Lung (tissue), 11 donors: ENCODE measurements at regions not wholly inside any gene's neighbourhood (a gene's known extent, or its start where the extent isn't known, plus 50 kb on each side); places are given as distances from the start of the nearest gene placed in this dataset.

Source experiments
- ATAC-seq: fragments of 200-7000 bp; cut with Tn5 transposase; one replicate; pipeline ENCODE4 v1.9.1; 2020; ENCODE audit warnings: moderate number of reproducible peaks; ENCODE audit not compliant: insufficient read depth, low FRiP score
- DNase-seq, 3 donors: peaks; one replicate each; pipeline ENCODE4 v3.0.0-alpha.2; 2013 to 2017
- H3K27ac ChIP-seq, 2 donors: one replicate each; pipeline ENCODE4 v1.5.1; 2013; ENCODE audit warnings: mild to moderate bottlenecking in 2 of 2, moderate library complexity in 2 of 2, control low read depth in 1 of 2, inconsistent platforms in 1 of 2, low read depth in 1 of 2, low read length in 1 of 2
- H3K27me3 ChIP-seq, 3 donors: one replicate each; pipeline ENCODE4 v1.5.1; 2013; ENCODE audit warnings: low read length in 2 of 3; ENCODE audit not compliant: control insufficient read depth in 3 of 3, insufficient read depth in 3 of 3
- H3K36me3 ChIP-seq, 4 donors: one replicate each; pipeline ENCODE4 v1.5.1; 2013; ENCODE audit warnings: low read length in 4 of 4, mild to moderate bottlenecking in 1 of 4, moderate library complexity in 1 of 4; ENCODE audit not compliant: control insufficient read depth in 4 of 4, insufficient read depth in 4 of 4
- H3K4me1 ChIP-seq, 5 donors: one replicate each; pipeline ENCODE4 v1.5.1; 2013; ENCODE audit warnings: low read length in 5 of 5, mild to moderate bottlenecking in 2 of 5, moderate library complexity in 1 of 5; ENCODE audit not compliant: control insufficient read depth in 5 of 5, insufficient read depth in 5 of 5
- H3K4me3 ChIP-seq: one replicate; pipeline ENCODE4 v1.5.1; 2013; ENCODE audit warnings: mild to moderate bottlenecking, control low read depth, moderate library complexity
- H3K9ac ChIP-seq, 2 donors: one replicate each; pipeline ENCODE4 v1.5.1; 2013; ENCODE audit warnings: low read length in 2 of 2, control low read depth in 1 of 2; ENCODE audit not compliant: insufficient read depth in 1 of 2
- H3K9me3 ChIP-seq, 4 donors: one replicate each; pipeline ENCODE4 v1.5.1; 2013; ENCODE audit warnings: low read length in 3 of 4, mild to moderate bottlenecking in 1 of 4, moderate library complexity in 1 of 4; ENCODE audit not compliant: control insufficient read depth in 4 of 4, insufficient read depth in 3 of 4
- WGBS, 2 donors: extraction: QIAGEN DNeasy Blood & Tissue Kit; methylation state at CpG; one replicate each; pipeline ENCODE4 v1.1.7; 2013; 5-methylcytosine and 5-hydroxymethylcytosine counted together
- TF ChIP-seq, protein P1 (sequence below): IDR thresholded peaks from 2 replicates; pipeline ENCODE4 v1.5.1; 2012; ENCODE audit warnings: mild to moderate bottlenecking; ENCODE audit errors: control extremely low read depth, extremely low read depth
- donor health status: control.
- donor health status: control.
- donor health status: Bipolar disorder and iron deficiency.
- donor health status: healthy.
- donor health status: DM: yes; HTN: yes; CAD: no.

DNA sequence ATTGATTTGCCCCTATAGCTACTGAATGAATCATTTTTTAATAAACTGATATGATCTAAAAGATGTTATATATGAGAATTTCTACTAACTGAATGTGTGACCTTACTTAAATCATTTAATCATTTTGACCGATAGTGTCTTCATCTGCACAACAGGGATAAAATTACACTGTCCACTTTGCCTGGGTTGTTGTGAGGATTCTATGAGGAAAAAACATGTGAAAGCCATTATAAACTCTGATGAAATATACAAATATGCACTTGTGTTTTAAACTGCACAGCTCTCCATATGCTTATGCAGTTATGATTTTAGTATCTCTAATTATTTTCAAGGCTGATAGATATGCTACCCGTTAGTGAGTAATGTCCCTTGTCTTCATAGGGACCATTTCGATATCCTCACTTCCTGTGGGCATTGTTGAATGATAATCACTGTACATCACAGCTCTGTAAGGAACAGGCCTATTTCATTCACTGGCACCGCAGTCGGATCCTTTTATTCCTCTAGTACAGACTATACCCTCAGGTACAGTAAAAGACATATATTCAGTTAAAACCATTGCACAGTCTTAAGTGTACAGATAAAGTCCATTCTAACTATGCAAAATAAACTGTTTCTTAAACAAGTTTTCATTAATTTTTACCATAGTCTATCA is 88.7 kb upstream of the RAP1B start:
- Histone ChIP-seq H3K27ac (no peak overlapping the region), H3K9ac (no peak overlapping the region)
- TF ChIP-seq, protein P1, sequence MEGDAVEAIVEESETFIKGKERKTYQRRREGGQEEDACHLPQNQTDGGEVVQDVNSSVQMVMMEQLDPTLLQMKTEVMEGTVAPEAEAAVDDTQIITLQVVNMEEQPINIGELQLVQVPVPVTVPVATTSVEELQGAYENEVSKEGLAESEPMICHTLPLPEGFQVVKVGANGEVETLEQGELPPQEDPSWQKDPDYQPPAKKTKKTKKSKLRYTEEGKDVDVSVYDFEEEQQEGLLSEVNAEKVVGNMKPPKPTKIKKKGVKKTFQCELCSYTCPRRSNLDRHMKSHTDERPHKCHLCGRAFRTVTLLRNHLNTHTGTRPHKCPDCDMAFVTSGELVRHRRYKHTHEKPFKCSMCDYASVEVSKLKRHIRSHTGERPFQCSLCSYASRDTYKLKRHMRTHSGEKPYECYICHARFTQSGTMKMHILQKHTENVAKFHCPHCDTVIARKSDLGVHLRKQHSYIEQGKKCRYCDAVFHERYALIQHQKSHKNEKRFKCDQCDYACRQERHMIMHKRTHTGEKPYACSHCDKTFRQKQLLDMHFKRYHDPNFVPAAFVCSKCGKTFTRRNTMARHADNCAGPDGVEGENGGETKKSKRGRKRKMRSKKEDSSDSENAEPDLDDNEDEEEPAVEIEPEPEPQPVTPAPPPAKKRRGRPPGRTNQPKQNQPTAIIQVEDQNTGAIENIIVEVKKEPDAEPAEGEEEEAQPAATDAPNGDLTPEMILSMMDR = no peak

DNA sequence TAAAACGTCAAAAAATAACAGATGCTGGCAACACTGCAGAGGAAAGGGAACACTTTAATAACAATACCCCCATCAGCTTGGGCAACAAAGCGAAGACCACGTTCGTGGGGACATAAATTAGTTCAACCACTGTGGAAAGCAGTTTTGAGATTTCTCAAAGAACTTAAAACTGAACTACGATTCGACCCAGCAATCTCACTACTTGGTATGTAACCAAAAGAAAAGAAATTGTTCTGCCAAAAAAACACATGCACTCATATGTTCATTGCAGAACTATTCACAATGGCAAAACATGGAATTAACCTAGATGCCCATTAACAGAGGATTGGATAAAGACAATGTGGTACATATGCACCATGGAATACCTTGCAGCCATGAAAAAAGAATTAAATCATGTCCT is 81.2 kb upstream of the RAP1B start:
- WGBS, 2 donors = 83 to 85% methylated on average over 6 of the region's 6 CpGs
- ATAC-seq = no peak
- TF ChIP-seq, protein P1 = no peak
- no peak for DNase-seq
- no peak overlapping the region for H3K27ac ChIP-seq
- no peak overlapping the region for H3K4me3 ChIP-seq
- H3K27me3 ChIP-seq = no peaks in the 10 kb centered on the region
- H3K36me3 ChIP-seq = no peaks in the 10 kb centered on the region
- peaks cover 0 to 2% (median 0%) of the 10 kb centered on the region in 4 donors for H3K9me3 ChIP-seq
- no peaks in the 10 kb centered on the region for H3K4me1 ChIP-seq
- H3K9ac ChIP-seq = no peak overlapping the region

More for the DNA sequence above, 88.7 kb upstream of the RAP1B start:
- Histone ChIP-seq H3K36me3 (no peaks in the 10 kb centered on the region), H3K9me3 (peaks cover 0 to 2% (median 0%) of the 10 kb centered on the region in 4 donors), H3K4me1 (no peaks in the 10 kb centered on the region), H3K4me3 (no peak overlapping the region), H3K27me3 (no peaks in the 10 kb centered on the region)
- DNase-seq = no peak
- ATAC-seq = no peak
- WGBS, 2 donors = 90 to 91% methylated on average over 5 of the region's 5 CpGs

DNA sequence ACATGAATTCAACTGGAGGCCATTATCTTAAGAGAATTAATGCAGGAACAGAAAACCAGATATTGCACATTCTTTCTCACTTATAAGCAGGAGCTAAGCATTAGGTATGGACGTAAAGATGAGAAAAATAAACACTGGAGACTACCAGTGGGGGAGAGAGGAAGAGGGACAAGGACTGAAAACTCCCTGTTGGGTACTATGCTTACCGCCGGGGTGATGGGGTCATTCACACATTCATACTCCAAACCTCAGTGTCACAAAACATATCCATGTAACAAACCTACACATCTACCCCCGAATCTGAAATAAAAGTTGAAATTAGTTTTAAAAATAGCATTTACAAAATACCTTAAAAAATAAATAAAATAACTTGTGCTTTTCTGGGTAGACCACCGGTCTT is 80.8 kb upstream of the RAP1B start:
- H3K9ac ChIP-seq = no peak overlapping the region
- no peak for DNase-seq
- no peak for ATAC-seq
- no peaks in the 10 kb centered on the region for H3K36me3 ChIP-seq
- H3K9me3 ChIP-seq = peaks cover 0 to 2% (median 0%) of the 10 kb centered on the region in 4 donors
- TF ChIP-seq, protein P1 = no peak
- H3K4me3 ChIP-seq = no peak overlapping the region
- H3K27ac ChIP-seq = no peak overlapping the region
- H3K27me3 ChIP-seq = no peaks in the 10 kb centered on the region
- WGBS, 2 donors = 87 to 98% methylated on average over 5 of the region's 5 CpGs
- no peaks in the 10 kb centered on the region for H3K4me1 ChIP-seq

DNA sequence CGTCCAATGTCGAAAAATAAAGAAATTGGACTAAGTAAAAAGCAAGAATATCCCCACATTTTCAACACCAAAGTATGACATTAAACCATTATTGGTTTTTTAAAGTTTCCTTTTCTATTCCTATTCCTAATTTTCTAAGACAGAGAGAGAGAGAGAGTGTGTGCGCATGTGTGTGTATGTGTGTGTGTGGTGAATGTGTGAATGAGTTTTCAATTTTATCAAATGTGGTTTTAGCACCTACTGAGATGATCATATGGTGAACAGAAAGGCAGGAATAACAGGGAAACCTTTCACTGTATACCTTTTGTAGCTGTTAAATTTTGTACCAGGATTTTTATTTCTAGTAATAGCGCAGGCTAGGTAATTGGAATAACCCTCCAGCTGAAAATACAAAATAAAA is 80.4 kb upstream of the RAP1B start:
- H3K27ac ChIP-seq = no peak overlapping the region

More for the DNA sequence above, 80.4 kb upstream of the RAP1B start:
- Histone ChIP-seq H3K27me3 (no peaks in the 10 kb centered on the region), H3K4me1 (no peaks in the 10 kb centered on the region), H3K9me3 (peaks cover 0 to under 1% (median 0%) of the 10 kb centered on the region in 4 donors), H3K4me3 (no peak overlapping the region), H3K36me3 (no peaks in the 10 kb centered on the region), H3K9ac (no peak overlapping the region)
- DNase-seq = no peak
- TF ChIP-seq, protein P1 = no peak
- WGBS, 2 donors = 98 to 99% methylated on average over 4 of the region's 4 CpGs
- no peak for ATAC-seq
